ENCODE measurements at regions not wholly inside any gene's neighbourhood (a gene's known extent, or its start where the extent isn't known, plus 50 kb on each side); places are given as distances from the start of the nearest gene placed in this dataset.

DNA sequence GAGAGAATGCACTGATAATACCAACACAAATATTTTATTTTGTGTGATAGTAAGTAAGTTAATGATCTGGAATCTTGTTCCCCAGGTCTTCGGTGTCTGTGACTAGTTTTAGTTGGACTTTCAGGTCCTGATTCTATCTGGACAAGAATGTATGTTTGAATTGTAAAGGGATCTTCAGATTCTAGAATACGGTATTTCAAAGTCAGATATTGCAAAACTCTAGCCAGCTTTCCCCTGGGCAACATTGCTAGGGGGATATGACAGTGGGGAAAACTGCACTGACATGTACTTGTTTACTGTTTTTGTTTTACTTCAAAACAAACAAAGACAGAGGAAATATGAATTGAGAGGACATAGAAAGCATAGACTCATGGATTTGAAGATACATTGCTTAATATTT is 489.0 kb downstream of the FAM133A start:
- peaks cover under 1% of the 10 kb centered on the region; the same call in 2 of the 3 replicates for H3K36me3 Mint-ChIP-seq (ENCODE audit: low read depth)

More for the DNA sequence above, 489.0 kb downstream of the FAM133A start:
- DNase-seq (ENCODE audit: low spot score) (no peak), ATAC-seq (no peak)
- Histone ChIP-seq H3K4me2 (no peak overlapping the region), H2AFZ (no peak overlapping the region), H3K4me3 (no peak overlapping the region), H3K79me2 (replicated peaks; ENCODE audit: insufficient read depth) (no peaks in the 10 kb centered on the region), H3K4me1 (ENCODE audit: insufficient read depth) (no peaks in the 10 kb centered on the region), H4K20me1 (replicated peaks; ENCODE audit: insufficient read depth) (no peaks in the 10 kb centered on the region), H3K27ac (ENCODE audit: low read depth) (no peak overlapping the region), H3K36me3 (ENCODE audit: insufficient read depth) (no peaks in the 10 kb centered on the region), H3F3A (replicated peaks; ENCODE audit: low read depth) (no peaks in the 10 kb centered on the region), H3K27me3 (ENCODE audit: insufficient read depth) (no peaks in the 10 kb centered on the region), H3K9me2 (ENCODE audit: insufficient read depth) (no peaks in the 10 kb centered on the region)
- H3K27me3 Mint-ChIP-seq (ENCODE audit: insufficient read depth, low read depth, poor library complexity): no peaks in the 10 kb centered on the region
- H3K4me3 Mint-ChIP-seq: no peak overlapping the region
- TF ChIP-seq STAT1 (IDR thresholded peaks at IDR 0.05; ENCODE audit: unreplicated experiment) (no peak), CTCF (conservative IDR thresholded peaks at IDR 0.05; ENCODE audit: low read depth in 2 of 2) (no peak), ZNF114 (CRISPR knock-in tag; IDR thresholded peaks at IDR 0.05) (no peak), ZNF331 (CRISPR knock-in tag; IDR thresholded peaks at IDR 0.05; ENCODE audit: low read depth) (no peak), CREB1 (CRISPR knock-in tag; IDR thresholded peaks at IDR 0.05; ENCODE audit: low read depth) (no peak), NANOG (IDR thresholded peaks at IDR 0.05; ENCODE audit: borderline replicate concordance) (no peak), JUNB (IDR thresholded peaks at IDR 0.05; ENCODE audit: unreplicated experiment) (no peak), POLR2AphosphoS5 (IDR thresholded peaks at IDR 0.05; ENCODE audit: low read depth) (no peak), REST (IDR thresholded peaks at IDR 0.05; ENCODE audit: unreplicated experiment) (no peak), EZH2 (IDR thresholded peaks at IDR 0.05; ENCODE audit: low read depth, unreplicated experiment) (no peak), ZNF462 (CRISPR knock-in tag; IDR thresholded peaks at IDR 0.05) (no peak), EZH2phosphoT487 (IDR thresholded peaks at IDR 0.05; ENCODE audit: unreplicated experiment) (no peak)
- TF ChIP-seq, protein P1, sequence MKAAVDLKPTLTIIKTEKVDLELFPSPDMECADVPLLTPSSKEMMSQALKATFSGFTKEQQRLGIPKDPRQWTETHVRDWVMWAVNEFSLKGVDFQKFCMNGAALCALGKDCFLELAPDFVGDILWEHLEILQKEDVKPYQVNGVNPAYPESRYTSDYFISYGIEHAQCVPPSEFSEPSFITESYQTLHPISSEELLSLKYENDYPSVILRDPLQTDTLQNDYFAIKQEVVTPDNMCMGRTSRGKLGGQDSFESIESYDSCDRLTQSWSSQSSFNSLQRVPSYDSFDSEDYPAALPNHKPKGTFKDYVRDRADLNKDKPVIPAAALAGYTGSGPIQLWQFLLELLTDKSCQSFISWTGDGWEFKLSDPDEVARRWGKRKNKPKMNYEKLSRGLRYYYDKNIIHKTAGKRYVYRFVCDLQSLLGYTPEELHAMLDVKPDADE (IDR thresholded peaks at IDR 0.05): no peak
- no peak overlapping the region for H3K27ac Mint-ChIP-seq
- H3K4me1 Mint-ChIP-seq: no peaks in the 10 kb centered on the region
- no peaks in the 10 kb centered on the region for H3K9me3 Mint-ChIP-seq

Data from GM23338 (cell line).